Ammon's horn (tissue), 1 donor: ENCODE measurements at regions not wholly inside any gene's neighbourhood (a gene's known extent, or its start where the extent isn't known, plus 50 kb on each side); places are given as distances from the start of the nearest gene placed in this dataset.
A peak's percentile ranks its signal among the peaks of the same experiment; 100 is the strongest.

Experiments
- DNase-seq: peaks from one replicate; pipeline ENCODE4 v3.0.0-alpha.2; 2016; ENCODE audit warnings: low spot score

DNA sequence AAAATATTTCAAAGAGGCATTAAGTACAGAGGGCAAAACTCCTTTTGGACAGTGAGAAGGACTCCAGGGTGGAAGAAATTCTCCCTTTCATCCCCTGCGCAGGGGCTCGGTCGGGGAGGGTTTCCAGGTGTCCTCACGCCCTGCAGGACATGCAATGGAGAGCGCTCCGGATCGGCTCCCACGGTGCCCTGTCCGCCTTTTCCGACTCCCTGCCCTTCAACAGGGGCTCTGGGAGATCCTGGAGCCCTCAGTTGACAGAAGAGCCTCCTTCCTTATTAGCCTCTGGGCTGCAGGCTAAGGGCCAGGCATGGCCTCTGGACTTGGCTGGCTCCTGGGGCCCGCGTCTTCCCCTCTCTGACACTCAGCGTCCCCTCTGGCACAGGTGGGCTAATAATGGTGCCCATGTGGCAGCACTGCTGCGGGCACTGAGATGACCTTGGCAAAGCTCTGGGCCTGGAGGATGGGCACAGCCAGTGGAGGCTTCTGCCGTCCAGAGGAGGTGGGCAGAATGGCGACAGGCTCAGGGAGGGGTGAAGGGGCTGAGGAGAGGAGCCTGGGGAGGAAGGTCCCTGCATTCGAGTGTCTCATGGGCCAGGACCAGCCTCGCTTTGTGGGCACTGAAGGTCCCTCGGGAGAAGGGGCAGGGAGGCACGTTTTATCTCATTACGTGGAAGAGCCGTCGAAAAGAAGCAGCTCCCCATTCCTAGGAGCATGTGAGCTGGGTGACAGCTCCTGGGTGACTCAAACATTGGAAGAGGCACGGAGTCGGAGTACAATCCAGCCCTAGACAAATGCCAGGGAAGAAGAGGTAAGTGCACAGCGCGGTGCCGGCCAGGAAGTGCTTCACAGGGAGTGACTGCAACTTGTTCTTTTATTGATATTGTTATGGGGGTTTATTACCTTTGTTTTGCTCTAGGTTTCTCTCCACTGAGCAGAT lies 161.7 kb downstream of the IRF8 start:
- DNase-seq = no peak

DNA sequence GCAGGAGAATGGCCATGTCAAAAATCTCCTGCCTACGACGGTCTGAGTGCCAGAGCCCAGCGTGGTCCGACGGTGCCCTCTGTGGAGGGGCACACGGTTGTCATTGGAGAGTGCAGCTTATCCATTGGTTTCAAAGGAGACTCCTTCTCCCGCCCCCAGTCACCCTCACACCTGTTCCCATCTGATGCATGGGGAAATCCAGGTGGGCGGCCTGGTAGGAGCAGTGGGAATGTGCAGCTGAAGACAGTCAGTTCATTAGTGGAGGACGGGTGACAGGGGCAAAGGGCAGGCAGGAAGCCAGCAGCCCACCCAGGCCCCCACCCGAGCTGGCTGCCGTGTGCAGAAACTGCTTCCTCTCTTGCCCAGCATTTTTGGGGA lies 162.3 kb downstream of the IRF8 start:
- no peak for DNase-seq

DNA sequence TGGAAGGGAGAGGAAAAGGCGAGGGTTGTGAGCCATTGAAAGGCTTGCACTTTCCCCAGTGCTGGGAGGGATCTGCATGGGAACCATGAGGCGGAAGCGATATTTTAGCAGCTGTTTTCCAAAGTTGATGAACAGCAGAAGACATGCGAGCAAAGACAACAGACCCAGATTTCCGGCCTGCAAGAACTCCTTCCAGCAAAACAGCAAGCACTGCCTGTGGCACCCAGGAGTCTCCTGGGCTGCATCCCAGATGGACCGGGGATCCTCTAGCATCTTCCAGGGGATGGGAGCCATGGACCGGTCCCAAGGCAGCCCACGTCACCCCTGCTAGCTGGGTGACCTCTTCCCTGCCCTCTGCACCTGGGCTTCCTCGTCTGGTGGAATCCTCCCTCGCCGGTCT lies 162.8 kb downstream of the IRF8 start:
- DNase-seq = no peak

DNA sequence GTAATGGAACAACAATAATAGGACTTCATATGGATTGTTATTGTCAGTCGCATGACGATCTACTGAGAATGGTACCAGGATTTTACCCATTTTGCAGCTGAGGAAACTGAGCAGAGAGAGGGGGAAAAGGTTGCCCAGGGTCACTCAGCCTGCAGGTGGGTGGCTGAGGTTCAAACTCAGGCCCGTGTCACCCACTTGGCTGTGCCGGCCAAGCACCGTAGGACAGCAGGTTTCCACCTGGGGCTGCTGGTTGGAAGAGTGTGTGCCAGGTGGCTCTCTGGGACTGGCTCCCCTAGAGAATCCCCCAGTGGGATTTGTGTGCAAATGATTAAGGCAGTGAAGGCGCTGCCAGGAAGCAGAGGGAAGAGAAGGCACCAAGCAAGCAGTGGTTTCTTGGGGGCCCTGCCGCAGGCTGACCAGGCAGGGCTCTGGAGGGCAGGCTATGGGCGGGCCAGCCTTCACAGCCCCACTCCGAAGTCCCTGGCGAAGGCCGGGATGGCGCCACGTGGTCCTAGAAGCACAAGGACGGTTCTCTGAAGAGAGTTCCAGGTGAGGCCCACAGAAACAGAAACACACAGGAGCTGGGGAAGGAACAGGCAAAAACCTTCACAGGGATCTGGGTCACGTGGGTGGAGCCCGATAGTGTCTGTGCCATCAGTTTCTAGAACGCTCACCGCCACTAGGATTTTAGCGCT lies 163.5 kb downstream of the IRF8 start:
- no peak for DNase-seq

DNA sequence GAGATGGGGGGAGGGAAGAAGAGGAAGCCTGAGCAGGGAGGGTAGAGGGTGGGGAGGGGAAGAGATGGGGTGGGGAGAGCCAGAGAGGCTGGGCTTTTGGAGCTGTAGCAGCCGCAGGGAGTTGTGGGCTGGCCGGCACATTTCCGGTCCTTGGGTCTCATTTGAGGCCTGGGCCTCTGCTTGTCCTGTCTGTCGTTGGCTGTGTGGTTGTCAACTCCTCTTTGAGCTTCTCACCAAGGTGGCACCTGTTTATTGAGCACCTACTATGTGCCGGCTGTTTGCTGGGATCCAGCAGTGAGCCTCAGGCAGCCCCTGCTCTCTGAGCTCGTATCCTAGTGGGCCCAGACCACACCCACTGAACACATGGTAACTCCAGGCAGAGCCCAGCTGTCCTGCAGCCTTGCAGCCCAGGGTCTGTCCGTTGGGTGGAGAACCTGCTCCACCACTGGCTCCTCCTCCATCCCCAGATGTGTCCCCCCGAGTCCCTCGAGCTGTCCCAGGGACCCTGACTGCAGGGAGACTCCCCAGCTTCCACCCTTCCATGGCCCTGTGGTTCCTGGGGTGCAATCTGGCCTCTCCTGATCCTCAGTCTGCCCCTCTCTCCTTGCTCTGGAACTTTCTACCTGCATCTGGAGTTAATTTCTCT lies 164.9 kb downstream of the IRF8 start:
- no peak for DNase-seq

DNA sequence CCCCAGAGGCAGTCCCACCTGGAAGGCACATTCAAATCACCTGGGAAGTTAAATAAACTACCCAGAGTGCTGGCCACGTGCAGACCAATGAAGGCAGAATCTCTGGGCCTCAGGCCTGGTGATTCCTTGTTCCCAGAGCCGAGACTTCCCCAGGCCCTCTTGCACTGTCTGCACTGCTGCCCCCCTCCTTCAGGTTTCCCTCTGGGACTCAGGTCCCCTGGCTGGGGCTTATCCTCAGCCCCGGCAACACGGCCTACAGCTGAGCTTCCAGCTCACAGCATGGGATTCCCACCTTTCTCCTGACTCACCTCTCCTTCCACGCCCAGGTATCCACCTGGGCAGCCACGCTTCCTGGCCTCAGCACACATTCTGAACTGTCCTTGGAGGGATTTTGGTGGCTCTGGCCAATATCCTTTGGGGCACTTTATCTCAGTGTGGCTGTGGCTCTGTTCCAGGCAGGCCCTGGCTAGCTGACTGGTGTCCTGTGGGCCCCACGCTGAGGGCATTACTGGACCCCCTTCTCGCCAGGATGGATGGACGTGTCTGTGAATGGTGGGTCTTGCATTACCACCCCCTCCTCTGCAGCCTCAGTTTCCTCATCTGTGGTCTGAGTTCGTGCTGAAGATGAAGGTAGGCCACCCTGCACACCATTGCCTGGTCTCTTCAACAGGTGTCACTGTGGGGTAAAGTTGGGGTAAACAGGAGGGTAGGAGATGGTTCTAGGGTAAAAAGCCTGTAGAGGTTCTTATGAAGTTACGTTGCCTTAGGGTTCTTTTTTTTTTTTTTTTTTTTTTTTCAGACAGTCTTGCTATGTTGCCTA lies 165.7 kb downstream of the IRF8 start:
- no peak for DNase-seq

DNA sequence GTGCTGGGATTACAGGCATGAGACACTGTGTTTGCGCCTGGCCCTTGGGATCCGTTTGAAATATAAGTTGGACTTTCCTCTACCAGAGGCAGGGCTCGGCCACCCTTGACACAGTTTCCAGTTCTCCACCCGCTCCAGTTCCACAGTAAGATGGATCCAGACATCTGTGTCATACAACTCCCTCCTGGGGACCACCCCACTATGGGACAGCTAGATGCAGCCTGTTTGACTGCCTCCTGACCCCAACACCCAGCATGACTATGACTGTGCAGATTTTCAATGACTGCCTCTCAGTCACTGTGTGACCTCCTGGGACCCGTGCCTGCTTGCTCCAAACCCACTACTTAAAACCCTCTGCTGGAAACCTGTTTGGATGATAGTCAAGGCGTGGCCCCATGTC lies 166.7 kb downstream of the IRF8 start:
- DNase-seq = no peak

DNA sequence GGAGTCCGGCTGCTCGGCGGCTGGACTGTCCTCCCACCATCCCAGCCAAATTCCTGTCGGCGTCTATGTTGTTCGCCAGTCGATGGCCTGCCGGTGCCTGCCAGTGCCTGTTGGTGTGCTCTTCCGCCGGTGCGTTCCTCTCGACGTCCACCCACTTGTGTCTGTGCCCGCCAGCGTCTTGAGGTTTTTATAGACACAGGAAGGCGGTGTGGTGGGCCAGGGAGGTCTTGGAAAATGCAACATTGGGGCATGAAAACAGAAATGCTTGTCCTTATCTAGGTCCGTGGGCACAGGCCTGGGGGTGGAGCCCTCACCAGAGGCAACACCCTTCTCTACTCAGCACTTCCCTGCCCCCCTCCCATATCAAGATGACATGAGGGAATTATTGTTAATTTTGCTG lies 167.8 kb downstream of the IRF8 start:
- DNase-seq = no peak

DNA sequence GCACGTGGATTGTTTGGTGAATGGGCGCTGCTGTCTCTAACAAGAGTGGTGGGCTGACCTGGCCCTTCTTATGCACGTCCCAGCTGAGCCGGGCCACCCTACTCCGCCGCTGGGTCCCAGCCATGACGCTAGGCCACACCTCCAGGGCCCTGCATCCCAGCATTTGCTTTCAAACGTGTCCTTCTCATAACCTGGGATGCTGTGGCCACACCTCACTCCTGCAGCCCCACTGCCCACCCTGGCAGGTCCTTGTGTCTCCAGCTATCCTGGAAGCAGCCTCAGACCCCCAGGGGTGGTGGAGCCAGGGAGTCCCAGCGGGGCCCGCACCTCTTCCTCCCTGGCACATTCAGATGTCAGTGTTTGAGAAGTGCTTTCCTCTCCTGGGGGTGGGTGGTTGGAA lies 168.6 kb downstream of the IRF8 start:
- DNase-seq = no peak

DNA sequence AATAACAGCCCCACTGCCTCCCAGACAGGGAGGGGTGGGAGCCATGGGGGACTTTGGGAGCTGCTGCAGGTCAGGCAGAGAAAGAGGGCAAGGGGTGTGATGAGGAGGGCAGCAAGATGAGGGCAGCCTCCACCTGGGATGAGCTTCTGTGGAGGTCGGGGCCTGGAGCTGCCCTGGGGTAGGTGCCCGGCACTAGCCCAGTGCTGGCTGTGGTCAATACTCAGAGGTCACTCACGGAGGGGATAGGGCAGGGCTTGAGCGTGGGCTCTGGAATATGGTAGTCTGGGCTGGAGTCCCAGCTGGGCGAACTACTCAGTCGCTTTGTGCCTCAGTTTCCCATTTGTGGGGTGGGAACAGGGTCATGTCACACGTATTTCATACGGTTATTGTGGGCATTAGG lies 169.0 kb downstream of the IRF8 start:
- DNase-seq = no peak

DNA sequence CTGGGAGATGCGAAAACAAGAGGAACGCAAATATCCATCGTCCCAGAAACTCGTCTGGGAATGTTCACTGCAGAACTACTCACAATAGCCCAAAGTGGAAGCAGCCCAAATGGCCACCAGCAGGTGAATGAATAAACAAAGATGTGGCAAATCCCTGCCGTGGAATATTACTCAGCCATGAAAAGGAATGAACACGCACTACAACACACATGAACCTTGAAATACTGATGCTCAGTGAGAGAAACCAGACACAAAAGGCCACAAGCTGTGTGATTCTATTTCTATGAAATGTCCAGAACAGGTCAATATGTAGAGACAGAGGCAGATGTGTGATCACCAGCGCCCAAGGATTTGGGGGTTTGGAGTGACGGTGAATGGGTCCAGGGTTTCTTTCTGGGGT lies 169.8 kb downstream of the IRF8 start:
- DNase-seq = no peak

DNA sequence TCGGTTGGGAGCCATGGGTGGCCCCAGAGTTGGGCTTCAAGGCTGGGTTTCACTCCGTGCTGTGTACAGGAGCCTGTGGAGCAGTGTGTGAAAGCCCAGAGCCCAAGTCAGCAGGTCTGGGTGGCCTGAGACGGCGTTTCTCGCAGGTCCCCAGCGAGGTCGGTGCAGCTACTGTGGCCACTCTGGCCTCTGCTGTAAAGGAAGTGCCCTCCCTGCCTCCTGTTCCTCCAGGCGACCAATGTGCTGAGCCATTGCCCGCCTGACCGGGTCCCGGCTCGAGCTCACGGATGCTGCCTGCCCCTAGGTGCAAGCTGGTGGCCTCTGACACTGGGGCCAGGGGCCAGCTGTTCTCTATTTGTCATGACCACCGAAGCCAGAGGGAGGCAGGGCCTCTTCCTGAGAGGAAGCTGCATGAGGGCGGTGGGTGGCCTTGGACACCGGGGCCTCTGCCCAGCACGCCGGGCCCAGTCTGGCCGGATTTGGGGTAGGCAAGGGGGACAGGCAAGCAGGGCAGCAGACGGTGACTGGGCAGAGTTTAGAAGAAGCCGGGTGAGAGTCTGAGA lies 170.9 kb downstream of the IRF8 start:
- no peak for DNase-seq

DNA sequence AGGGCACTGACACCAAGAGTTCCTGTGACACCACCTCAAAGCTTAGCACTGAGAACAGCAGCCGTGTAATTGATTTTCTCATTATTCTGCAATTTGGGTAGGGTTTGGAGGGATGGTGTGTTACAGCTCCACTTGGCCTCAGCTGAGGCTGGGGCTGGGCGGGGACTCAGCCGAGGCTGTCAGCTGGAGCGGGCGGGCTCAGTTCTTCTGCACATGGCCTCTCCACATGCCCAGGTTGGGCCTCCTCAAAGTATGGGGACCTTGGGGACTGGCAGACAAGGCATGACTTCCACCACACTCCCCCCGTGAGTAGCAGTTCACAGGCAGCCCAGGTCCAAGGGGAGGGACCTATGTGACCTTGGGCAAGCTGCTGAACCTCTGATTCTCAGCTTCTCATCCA lies 171.5 kb downstream of the IRF8 start:
- DNase-seq = no peak

DNA sequence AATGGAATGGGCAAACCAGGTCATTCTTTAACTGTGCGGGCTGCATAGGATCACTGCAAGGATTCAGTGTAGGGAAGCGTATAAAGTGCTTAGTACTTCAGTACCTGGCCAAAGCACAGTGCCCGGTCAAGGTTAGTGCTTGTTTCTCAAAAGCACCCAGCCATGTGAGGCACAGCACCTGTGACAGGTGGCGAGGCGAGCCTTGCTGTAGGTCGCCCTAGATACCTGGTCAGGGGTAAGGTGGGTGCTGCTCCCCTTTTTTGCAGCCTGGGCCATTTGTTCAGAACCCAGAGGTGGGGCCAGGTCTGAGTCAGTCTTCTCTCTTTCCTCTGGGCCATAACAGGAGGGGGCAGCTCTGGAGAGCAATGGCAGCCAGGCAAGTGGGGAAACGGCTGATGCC lies 172.0 kb downstream of the IRF8 start:
- DNase-seq = no peak

DNA sequence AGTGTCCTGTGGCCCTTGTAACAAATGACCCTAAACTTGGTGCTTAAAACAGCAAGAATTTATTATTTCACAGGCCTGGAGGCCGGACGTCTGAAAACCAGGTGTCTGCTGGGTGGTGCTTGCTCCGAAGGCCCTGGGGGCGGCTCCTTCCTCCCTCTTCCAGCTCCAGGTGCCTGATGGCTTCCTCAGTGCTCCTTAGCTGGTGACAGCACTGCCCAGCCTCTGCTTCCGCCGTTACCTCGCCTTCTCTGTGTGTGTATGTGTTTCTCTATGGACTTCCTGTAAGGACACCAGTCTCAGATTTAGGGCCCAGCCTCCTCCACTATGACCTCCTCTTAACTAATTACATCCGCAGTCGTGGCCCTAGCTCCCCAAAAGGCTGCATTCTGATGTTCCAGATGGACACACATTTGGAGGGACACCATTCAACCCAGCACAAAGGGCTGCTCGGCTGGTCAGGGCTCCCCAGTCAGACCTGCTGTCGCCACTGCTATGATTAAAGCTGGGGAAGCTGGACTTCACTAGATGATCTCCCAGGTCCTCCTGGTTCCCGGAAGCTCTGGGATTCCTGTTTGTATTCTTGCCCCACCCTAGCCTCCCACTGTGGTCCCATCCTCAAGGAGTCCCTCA lies 172.8 kb downstream of the IRF8 start:
- no peak for DNase-seq

DNA sequence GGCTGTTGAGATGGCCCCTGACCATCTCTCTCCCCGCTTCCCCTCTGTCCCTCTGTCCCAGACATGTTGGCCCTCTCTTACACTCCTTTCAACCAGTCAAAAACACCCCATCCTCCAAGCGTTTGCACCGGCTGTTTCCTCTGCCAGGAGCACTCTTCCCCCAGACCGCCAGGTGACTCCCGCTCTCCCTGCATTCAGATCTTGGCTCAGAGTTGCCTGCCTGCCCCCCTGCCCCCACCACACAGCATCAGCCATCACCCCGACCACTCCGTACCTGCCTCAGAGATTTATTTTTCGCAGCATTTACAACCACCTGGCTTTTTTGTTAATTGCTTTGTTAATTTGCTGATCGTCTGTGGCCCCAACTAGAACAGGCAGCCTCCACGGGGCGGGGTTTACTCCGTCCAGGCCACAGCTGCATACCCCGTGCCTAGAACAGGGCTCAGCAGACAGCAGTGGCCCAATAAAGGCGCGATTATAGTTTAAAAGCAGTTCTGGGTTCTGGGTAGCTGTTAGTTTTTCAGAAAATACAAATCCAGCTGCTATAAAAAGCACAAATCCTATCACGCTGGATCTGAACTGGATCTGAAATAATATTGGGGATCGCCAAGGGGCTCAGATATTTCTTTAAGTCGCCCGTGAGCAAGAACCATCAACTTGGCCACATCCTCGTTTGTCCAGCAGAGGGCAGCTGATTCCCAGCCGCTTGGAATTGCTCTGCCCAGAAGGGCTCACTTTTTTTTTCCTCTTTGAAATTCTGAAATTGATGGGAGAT lies 173.6 kb downstream of the IRF8 start:
- DNase-seq = peak; percentile 73

DNA sequence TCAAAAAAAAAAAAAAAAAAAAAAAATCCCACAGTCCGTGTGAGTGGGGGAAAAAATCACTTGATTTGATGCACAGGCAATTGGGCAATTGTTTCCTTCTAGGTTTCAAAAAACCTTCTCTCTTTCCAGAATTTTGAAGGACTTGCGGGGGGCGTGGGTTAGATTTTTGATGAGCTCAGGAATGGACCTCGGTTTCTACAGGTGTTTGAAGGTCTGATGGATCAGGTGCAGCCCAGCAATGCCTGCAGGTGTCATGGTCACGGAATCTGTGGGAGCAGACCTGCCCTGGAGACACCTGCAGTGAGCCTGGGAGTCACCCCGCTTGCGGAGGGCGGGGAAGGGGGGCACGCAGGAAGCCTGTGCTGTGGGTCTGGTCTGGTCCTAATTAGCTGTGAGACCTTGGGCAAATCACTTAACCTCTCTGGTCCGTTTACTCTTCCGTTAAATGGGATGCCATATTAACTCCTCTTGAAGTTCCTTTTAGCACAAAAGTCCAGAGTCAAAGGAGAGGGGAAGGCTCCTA lies 174.2 kb downstream of the IRF8 start:
- DNase-seq = no peak

DNA sequence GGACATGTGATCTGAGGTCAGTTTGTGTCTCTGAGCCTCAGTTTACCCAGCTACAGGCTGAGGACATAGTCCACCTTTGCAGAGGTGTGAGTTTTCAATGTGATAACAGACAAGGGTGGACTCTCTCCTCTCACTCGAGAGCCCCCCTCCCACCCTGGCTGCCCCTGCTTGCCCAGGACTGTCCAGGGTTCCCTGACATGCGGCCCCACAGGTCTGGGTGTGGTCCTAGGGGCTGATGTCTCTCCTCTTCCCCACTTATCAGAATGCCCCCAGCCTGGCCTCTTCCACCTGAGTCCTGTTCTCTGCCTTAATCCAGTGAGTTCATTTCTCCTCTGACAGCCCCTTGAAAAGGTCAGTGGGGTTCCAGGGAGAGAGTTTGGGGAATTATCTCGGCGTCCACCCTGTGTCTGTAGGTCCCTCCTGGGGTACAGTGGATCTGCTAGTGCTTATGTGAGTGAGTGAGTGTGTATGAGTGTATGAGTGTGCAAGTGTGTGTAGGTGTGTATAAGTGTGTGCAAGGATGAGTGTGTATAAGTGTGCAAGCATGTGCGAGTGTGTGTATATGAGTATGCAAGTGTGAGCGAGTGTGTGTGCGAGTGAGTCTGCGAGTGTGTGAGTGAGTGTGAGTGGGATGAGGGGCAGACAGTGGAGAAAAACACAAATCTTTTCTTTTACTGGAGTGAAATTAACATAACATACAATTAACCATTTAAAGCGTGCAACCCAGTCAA lies 175.0 kb downstream of the IRF8 start:
- no peak for DNase-seq

DNA sequence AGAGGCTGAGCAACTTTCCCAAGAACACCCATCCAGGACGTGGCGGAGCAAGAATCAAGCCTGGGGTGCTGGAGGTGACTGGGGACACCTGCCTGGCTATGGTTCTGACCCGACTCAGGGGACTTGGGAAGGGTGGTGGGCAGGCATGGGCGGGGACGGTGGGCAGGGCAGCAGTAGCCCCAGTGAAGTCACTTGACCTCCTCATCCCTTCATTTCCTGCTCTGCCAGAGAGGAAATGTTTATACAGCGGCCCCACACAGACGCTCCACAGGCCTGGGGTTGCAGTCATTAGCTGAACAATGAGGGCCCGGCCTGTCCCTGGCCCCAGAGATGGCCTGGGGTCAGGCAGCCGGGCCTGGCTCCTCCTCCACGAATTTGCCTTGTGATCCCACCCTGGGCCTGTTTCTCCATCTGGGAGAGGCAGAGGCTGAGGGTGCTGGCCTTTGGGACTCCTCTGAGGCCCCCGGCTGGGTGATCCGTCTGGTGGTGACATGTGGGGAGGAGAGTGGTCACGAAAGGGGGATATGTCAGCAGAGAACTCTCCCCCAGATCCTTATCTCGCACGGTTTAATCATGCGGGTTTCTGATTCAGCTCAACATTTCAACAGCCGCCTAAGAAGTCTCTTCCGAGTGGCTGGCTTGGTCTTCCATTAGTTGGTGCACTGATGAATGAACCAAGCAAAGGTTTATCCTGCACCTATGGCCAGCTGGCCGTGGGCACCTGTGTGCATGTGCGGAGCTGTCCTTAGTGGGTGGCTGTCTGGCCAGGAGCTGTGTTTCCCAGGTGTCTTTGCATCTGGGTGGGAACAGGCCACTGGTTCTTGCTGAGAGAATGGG lies 175.9 kb downstream of the IRF8 start:
- DNase-seq = no peak
